DMS53 (cell line): ENCODE measurements at regions not wholly inside any gene's neighbourhood (a gene's known extent, or its start where the extent isn't known, plus 50 kb on each side); places are given as distances from the start of the nearest gene placed in this dataset.
"Not testable (repeated sequence)": the region's sequence is repeated elsewhere in the genome, so short reads cannot be mapped to it uniquely, and the experiment has no call there.

Source experiments
- DNase-seq: peaks from one replicate; lab custom pipeline; 2025; lab: John Stamatoyannopoulos, UW

DNA sequence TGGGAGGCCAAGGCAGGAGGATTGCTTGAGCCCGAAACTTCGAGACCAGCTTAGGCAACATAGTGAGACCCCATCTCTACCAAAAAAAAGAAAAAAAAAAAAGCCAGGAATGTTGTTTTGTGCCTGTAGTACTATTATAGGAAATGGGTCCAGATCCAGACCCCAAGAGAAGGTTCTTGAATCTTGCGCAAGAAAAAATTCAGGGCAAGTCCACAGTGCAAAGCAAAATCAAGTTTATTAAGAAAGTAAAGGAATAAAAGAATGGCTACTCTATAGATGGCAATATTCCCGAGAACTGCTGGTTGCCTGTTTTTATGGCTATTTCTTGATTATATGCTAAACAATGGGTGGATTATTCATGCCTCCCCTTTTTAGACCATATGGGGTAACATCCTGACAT lies 51.2 kb upstream of the RDX start:
- no peak for DNase-seq

DNA sequence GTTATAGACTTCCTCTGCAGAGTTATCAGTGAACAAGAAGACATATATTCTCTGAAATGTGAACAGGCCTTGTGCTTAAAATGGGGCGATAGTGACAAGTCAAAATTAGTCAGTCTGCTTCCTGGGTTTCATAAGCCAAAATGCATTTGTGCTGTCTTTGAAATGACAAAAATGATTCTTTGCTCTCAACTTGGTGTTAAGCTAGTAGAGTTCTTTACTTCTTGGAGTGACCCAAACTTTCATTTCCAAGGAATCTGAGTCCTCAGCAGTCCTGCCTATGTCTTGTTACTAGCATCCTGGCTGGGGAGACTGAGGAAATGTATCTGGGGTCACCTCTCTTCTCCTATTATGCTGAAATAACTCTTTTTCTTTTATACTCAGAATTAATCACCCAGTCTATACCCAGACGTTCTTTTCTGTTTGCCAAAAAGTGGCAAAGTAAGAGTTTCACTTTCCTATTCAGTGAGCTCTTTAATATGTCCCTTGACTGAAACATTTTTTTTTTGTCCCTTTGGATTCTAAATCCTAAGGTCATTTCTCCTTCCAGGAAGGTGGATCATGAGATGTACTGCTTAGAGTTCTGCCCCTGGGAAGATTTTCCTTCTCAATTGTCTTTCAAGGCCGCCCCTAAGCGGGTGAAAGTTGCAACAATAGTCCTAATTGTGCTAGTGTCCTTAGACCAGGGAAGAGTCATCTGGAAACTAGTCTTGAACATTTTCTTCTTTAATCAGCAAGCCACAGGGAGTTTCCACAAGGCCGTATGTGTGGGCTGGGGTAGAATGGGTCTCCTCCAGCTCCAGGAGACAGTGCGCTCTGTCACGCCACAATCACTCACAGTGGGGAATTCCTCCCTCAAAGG lies 53.0 kb upstream of the RDX start:
- DNase-seq: no peak

DNA sequence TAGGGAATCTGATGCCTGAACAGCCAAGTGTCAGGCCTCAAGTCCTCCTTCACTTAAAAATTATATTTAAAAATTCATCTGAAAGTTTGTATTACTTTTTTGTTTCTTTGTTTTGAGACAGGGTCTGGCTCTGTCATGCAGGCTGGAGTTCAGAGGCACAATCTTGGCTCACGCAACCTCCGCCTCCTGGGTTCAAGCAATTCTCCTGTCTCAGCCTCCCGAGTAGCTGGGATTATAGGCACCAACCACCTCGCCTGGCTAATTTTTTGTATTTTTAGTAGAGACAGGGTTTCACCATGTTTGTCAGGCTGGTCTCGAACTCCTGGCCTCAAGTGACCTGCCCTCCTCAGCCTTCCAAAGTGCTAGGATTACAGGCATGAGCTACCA lies 53.6 kb upstream of the RDX start:
- DNase-seq: not testable (repeated sequence)

DNA sequence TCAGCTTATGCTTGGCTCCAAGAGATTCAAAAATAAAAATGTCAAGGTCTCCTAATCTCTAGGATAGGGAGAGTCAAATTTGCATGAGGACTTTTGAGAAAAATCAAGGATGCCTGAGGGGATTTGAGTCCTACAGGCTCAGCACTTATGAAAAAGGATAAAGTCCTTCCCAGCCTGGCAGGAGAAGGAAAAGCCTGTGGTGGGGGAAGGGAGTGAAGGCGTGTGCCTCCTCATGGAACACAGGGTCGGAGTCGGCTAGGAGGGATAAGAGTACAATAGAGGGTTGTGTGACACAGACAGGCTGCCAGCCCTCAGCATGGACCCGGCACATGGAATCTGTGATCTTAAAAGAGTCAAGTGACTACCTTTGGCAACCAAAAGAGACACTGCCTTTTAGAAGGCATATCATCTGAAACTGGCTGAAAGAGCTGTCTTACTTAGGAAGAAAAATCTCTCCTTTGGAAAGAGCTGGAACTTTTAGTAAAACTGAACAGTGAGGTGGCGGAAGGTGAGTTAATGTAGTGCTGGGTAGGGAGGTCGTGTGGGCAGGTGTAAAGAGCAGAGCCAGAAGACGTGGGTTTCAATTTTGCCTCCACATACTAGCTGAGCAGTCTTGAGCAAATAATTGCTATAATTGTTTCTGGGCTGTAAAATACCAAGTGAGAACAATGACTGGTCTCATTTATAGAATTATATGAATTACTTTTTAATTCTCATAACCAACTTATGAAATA lies 58.8 kb upstream of the RDX start:
- DNase-seq: no peak

DNA sequence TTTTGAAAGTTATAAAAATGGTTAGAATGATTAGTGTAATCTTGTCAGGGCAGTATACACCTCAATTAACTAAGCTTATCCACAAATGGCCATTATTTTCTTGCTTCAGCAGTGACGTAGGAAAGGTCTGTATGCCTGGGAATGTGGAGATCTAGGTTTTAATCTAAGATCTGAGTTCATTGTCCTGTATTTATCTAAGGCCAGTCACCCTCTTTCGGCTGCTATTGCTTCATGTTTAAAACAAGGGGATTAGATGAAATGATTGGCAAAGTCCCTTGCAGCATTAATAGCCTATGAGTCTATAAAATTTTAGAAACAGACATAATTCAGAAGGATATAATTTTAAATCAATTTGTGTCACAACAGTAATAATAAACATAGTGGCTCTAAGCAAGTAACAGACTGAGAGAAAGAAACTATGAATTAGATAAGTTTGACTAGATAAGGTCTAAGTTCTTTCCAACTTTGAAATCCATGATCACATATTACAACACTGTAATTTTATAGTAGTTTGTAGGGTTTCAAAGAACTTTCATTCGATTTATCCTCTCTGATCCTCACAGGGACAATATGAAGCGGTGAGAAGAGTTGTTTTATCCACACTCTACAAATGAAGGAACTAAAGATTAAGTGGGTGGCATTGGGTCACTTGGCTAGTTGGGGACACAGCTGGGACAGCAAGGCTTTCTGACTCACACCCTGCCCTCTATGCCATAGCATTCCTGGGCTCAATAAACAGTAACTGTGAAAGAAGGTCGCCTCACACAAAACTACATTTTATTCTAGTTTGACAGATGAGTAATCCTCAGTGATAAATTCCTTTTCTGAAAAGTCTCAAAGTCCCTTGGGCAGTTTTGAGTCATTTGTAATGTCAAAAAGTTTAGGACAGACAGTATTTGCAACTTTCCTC lies 60.6 kb upstream of the RDX start:
- DNase-seq: no peak

DNA sequence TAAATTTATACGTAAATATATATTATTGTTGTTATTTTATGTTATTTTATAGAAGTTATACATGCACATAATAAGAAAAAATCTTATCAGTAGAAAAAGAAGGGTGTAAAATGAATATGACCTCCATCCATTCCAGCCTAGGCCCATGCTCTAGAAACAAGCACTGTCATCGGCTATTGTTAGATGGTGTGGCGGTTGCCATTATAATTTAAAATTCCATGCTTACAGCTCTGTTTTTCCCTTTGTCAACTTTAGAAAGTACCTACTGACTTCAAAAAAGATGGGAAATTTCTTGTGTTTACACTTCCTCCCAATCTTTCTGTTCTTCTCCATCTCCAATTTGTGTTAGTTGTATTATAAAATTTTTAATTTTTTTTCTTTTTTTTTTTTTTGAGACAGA lies 61.9 kb upstream of the RDX start:
- DNase-seq: no peak

DNA sequence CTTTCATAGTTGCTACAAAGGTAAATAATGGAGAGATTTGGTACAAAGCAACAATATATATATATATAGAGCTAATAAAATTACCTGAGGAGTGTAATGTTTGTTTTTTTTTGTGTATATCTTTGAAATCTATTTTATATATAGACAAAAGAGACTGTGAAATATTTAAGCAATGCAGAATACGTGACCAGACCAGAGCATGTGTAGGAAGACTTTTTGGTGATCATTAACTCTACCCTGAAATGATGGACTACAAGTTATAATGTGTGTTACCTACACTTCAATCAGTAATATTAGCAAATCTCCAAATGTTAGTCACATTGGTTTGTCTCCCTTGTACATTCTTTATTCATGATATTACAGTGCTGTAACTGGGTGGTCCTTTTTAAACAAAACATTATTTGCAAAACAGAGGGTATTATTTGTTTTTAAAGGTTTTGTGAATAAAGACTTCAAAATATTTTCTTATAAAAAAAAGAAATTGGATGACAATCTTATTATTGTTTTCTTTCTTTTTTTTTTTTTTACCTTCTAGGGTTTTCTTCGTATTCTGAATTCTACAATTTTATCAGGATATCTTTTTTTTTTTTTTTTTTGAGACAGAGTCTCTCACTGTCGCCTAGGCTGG lies 64.5 kb upstream of the RDX start:
- not testable (repeated sequence) for DNase-seq

DNA sequence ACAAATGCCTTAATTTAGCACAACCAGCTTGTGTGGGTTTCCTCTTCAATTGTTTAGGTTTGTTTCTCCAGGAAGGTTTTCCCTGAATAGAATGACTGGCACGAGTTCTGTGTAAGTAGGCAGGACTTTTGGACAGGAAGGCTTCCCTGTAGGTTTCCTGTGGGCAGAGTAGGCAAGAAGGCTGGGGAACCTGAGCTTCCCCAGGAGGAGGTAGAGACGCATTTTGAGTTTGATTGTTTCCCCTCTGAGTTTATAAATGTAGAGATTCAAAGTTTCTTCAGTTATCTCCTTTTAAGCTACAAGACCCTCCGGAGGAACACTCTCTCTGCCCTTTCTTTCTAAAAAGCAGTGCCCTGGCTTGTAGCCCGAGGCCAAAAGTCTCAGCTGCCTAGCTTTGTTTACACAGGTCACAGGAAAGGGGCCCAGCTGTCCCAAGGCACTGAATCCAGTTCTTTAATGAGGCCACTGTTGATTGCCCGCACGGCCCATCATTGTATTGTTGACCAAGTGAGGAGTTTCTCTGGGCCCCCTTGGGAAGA lies 66.6 kb upstream of the RDX start:
- peak; percentile 83 for DNase-seq

DNA sequence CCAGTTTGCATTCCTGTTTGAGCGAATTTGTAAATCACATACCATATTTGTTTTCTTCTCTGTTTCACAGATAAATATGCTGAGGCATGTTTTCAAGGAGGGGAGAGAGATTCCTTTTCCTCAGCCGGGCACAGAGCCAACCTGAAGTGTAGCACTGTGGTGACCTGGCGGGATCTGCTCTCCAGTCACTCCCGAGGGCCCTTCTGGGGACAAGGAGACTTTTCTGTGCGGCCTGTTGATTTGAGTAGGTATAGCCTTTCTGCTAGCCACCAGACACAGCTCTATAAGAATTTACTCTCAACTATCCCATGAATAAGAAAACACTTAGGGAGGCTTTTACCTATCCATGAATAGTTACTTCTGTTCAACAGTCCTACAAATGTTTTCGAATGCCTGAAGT lies 63.5 kb upstream of the FDX1 start:
- DNase-seq: peak; percentile 64

DNA sequence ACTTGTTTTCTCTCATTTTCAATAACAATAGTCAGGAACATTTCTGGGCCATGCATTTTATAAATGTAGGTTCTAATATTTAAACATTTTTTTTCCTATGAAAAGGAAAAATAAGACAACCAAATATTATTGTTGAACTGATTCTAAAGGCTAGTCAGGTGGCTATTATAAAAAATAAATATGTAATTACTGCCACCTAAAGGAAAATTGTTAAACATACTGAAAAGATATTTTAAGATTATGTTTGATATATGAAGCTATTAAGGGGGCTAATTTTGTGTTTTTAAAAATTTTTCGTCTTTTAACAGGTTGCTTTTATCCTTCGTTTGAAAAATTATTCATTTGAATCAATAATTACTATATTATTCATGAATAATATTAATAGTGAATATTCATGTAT lies 62.2 kb upstream of the FDX1 start:
- peak; percentile 40 for DNase-seq

DNA sequence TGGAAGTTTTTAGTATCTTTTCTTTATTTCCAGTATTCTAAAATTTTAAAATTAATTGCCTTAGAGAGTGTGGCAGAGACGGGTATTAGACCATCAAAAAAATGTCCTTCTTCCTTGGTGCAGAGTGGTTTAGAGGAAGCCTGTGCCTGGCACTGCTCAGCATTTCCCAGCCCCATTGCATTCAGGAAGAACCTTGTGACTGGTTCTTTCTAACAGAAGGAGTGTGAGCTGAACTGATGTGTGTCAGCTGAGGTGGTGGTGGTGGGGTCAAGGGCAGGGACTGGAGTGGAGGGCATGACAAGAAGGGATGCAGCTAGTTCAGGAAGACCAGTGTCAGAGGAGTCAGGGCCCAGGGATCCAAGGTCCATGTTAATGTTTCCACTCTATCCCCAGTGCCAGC lies 58.7 kb upstream of the FDX1 start:
- DNase-seq: no peak

DNA sequence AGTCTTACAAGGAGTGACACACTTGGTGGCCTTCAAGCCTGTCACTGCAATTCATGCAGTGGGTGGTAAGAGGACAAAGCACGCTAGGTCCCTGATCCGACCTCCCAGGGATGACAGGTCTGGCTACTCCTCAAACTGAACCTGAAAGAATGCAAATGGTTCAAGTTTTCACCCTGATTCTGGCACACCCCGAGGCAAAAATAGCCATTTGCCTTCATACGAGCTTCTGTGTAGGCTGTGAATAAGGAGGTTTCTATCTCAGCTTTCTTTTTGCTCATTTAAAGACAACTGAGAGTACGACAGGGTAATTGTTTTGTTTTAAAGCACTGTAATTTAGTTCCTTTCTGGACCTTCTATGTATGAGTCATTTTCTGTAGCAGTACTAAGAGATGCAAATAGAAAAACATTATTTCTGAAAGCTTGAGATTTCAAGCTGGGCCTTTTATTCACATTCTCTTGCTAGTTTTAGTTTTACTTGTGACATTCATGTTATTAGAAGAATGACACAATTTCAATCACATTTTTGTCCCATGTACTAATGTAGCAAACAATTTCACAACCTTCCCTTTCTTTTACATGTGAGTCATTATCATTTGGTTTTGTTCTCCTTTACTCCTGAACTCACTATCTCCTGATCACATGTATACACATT lies 56.6 kb upstream of the FDX1 start:
- DNase-seq: no peak

DNA sequence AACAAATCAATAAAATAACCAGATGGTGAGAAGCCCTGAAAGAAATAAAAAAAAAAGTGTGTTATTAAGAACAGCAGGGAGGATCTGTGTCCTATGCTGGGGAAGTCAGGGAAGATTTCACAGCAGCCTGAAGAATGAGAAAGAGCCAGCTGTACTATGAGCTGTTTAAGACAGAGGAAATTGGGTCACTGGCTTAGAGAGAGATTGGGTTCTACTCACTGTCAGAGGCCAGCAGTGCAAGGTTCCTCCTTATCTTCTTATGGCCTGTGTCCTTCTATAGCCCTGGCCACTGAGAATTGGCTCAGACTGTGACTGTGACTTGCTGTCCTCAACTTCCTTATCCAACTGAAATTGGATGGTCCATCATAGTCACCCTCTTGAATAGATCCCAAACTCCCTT lies 54.8 kb upstream of the FDX1 start:
- DNase-seq: no peak

DNA sequence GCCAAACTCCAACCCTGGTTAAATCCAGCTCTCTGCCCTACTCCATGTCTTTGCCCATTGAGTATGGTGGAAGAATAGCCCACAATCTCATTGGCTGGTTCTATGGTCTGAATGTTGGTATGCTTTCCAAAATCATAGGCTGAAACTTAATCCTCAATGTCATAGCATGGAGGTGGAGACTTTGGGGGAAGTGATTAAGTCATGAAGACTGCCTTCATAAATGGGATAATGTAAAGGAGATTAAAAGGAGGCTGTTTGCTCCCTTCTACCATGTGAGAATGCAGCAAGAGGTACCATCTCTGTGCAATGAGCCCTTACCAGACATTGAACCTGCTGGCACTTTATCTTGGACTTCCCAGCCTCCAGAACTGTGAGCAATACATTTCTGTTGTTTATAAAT lies 54.4 kb upstream of the FDX1 start:
- no peak for DNase-seq

DNA sequence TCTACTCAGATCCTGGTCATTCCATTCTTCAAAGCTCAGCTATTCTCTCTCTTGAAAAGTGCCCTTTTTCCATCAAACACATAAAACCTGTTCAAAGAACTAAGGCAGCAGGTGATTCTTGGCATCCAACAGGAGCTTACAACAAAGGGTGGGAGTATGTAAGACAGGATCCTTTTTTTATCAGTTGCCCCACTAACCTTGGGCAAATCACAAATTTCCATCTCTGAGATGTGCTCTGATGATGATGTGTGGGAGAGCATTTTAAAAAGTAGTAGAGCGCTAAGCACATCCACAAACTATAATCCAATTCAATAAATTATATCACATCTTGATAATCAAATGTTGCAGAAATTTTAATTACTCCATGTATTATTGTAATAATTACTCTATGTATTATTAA lies 53.7 kb upstream of the FDX1 start:
- no peak for DNase-seq

DNA sequence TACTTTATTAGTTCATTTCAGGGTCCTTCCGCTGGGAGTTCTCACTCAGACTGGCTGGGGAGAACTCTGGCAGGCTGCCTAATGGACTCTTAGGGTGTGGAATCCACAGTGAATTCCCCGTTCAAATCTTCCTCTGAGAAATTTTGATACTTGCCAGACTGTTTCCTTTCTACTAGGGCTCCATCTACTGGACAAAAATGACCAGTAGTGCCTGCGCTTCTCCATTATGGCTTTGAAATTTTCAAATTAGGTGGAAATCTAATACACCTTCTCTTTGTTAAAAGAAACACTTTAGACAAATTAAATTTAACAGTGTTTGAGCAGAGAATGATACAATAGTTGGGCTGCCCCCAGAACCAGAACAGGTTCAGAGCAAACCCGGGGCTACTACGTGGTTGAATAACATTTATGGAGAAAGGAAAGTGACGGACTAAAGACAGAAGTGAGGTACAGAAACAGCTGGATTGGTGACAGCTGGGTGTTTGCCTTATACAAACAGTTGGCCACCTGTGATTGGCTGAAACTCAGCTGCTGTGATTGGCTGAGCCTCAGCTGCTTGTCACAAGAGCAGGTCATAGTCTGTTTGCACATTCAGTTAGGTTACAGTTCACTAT lies 52.9 kb upstream of the FDX1 start:
- peak; percentile 93 for DNase-seq

DNA sequence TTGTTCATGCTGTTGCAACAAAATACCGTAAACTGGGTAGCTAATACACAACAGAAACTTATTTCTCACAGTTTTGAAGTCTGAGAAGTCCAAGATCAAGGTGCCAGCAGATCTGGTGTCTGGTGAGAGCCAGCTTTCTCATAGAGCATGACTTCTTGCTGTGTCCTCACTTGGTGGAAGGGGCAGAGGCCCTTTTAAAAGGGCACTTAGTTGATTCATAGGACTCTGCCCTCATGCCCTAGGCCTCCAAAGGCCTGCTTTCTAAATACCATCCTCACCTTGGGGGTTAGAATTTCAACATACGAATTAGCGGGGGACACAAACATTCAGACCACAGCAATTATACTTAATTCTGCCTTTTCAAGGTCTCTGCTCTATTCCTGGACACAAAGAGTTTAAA lies 52.3 kb upstream of the FDX1 start:
- no peak for DNase-seq

DNA sequence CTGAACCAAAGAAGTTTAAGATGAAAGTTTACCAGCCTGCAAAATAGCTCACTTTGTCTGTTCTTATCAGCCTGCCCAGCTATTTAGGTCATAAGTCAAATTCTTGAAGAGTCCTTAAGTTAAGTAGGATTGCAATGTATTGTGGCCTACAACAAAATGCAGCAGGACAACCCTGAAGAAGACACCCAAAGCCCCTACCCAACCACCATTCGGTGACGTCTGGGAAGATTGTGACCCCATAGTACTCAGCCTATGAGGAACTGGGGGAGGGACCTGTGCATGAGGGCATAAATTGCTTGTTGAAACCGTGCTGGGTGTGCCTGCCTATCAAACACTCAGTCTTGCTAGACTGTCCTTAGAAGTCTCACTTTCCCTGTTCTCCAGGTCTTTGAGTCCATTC lies 50.5 kb upstream of the FDX1 start:
- DNase-seq: no peak

DNA sequence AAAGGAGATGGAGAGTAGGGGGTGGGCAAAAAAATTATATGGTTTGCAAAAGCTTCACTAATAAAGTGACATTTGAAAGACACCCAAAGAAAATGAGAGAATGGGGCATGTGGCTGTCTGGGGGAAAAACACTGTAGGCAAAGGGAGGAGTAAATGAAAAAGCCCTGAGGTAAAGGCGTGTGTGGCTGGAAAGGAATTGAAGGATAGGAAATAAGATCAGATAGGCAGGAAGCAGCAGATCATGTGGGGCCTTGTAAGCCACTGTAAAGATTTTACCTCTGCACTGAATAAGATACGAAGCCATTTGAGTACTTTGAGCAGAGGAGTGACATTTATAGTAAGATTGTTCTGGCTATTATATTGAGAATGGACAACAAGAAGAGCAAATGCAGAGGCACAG lies 49.8 kb upstream of the FDX1 start:
- no peak for DNase-seq
